Fibroblast of mammary gland (primary cell): ENCODE measurements at regions not wholly inside any gene's neighbourhood (a gene's known extent, or its start where the extent isn't known, plus 50 kb on each side); places are given as distances from the start of the nearest gene placed in this dataset.
A peak's percentile ranks its signal among the peaks of the same experiment; 100 is the strongest.

Experiments
- DNase-seq: peaks from one replicate; pipeline ENCODE4 v3.0.0-alpha.2; 2010; ENCODE audit warnings: low read depth
- H3K4me3 ChIP-seq: 2 replicates; pipeline ENCODE4 v1.5.1; 2011; ENCODE audit warnings: low read depth, mild to moderate bottlenecking, low read length, moderate library complexity; ENCODE audit not compliant: control insufficient read depth
- CTCF ChIP-seq: conservative IDR thresholded peaks from 2 replicates; pipeline ENCODE4 v1.5.1; 2011; ENCODE audit warnings: low read depth, low read length, inconsistent platforms; ENCODE audit not compliant: control insufficient read depth, insufficient read depth

DNA sequence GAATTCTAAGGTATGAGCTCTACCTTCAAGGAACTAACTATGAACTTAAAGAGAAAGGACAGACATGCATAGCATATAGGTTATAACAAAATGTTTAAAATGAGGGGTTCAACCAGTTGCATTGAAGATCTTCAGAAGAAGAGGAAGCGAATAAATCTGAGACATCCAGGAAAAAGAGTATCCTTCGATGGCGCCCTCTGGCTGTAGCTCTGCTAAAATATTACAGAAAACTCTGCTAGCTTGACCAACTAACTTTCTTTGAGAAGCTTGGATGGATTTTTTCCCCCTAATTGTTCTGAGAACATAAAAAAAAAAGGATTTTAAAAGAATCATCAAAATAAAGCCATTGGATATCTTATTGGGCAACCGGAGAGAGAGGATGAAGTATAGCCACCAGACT lies 659.9 kb upstream of the SOX9 start:
- TF ChIP-seq CTCF = peak; percentile 52
- DNase-seq = peak; percentile 45
- H3K4me3 ChIP-seq = no peak overlapping the region

DNA sequence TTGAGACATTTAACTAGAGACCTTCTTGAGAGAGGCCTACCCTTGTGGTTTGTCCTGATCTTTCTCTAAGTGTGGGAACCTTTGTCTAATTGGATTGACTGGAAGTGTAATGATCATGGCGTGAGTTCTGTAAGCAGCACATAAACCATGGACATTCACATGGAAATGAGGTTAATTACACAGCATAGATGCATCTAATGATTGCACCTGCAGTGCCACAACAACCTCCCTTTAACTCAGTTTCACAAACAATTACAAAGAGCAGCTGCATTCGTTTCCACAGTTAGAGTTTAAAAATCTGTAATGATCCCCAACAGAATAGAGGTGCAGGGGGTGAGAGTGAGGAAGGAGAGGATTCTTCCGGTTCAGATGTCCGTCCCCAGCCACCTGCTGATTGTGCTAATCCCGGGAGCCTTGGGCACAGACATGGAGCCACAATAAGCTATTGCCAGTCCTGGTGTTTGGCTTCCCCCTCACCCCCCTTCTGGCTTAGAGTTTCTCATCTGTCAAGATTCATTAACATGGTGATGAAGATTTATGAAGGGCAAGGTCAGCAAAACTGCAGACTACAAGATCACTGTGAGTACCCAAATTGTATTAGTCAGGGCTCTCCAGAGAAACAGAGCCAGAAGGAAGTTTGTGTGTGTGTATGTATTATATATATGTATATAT lies 659.2 kb upstream of the SOX9 start:
- no peak for DNase-seq
- no peak overlapping the region for H3K4me3 ChIP-seq
- no peak for TF ChIP-seq CTCF

DNA sequence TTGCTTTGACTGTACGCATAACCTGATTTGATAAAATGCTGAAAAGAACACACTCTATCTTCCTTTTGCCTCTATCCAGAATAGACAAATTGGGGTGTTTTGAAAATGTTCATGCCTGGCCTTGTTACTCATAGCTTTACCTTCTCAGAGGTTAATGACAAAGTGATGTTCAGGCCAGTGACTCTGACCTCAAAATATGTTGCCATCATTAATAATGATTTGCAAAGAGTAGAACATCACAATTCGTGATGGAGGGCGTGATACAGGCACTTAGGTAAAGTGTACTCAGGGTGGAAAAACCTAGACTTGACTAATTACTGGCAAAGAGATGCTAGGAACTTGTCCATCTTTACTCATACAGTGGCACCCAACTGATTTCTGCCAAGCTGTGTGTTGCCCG lies 656.6 kb upstream of the SOX9 start:
- no peak overlapping the region for H3K4me3 ChIP-seq
- TF ChIP-seq CTCF = no peak
- no peak for DNase-seq

GRCh38 chr17:71464751-71465150 lies 656.1 kb upstream of the SOX9 start:
- H3K4me3 ChIP-seq = no peak overlapping the region
- no peak for DNase-seq
- TF ChIP-seq CTCF = no peak

GRCh38 chr17:71467719-71468118 lies 653.1 kb upstream of the SOX9 start:
- DNase-seq = no peak

GRCh38 chr17:71470062-71470461 lies 650.8 kb upstream of the SOX9 start:
- no peak for TF ChIP-seq CTCF
- H3K4me3 ChIP-seq = no peak overlapping the region
- DNase-seq = no peak

More at GRCh38 chr17:71467719-71468118, 653.1 kb upstream of the SOX9 start:
- TF ChIP-seq CTCF = no peak
- H3K4me3 ChIP-seq = no peak overlapping the region
